H1 (cell line): ENCODE measurements at regions not wholly inside any gene's neighbourhood (a gene's known extent, or its start where the extent isn't known, plus 50 kb on each side); places are given as distances from the start of the nearest gene placed in this dataset.

ENCODE experiments used
- CBX5 ChIP-seq: fragments of 300-800, 300-1000 bp; sonication (generic); IDR thresholded peaks from 2 replicates; pipeline ENCODE4 v1.7.1; 2016; ENCODE audit warnings: antibody characterized with exemption, low read length, low read depth
- CHD7 ChIP-seq: fragments of 300-600 bp; sonication (generic); IDR thresholded peaks from 2 replicates; pipeline ENCODE4 v1.7.1; 2012; ENCODE audit warnings: low read length, moderate library complexity, mild to moderate bottlenecking, inconsistent platforms; ENCODE audit not compliant: insufficient replicate concordance
- RAD21 ChIP-seq, 2 experiments: IDR thresholded peaks in 1 of 2; conservative IDR thresholded peaks in 1 of 2; 2 replicates each; pipeline ENCODE4 v1.6.1; 2011; ENCODE audit warnings: low read depth in 2 of 2, low read length in 2 of 2, improper control_type of control experiment in 1 of 2, inconsistent platforms in 1 of 2, mild to moderate bottlenecking in 1 of 2, moderate library complexity in 1 of 2
- ZNF274 ChIP-seq: IDR thresholded peaks from 2 replicates; pipeline ENCODE4 v1.7.0; 2012; ENCODE audit warnings: low read length, borderline replicate concordance; ENCODE audit errors: extremely low read depth

DNA sequence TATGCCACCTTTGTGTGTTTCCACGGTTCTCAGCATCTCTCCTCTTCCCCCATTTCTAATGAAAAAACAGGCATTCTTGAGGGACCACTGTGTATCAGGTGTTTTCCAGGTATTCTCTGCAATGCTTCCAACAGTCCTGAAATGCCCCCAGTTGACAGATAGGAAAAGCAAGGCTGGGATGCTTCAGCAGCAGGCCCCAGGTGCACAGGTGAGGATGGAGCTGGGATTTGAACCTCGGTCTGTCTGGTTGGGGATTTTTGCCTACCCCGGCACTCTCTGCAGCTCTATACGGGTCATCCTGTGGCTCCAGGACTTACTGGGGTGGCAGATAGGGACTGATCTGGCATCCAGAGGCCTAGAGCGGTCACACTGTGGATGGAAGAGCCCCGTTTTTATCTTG, 180.5 kb upstream of the GSE1 start (continued):
- TF ChIP-seq CHD7 (no peak), CBX5 (no peak), ZNF274 (no peak), RAD21 (IDR thresholded peaks at IDR 0.05 in 1 of 2, conservative IDR thresholded peaks at IDR 0.05 in 1 of 2; ENCODE audit: low read depth in 2 of 2, low read length in 2 of 2) (no peak)
